Activated naive CD4-positive, alpha-beta T cell treated with anti-CD3 and anti-CD28 coated beads for 36 hours (primary cell): ENCODE measurements at regions not wholly inside any gene's neighbourhood (a gene's known extent, or its start where the extent isn't known, plus 50 kb on each side); places are given as distances from the start of the nearest gene placed in this dataset.

Experiments
- CTCF ChIA-PET: fragments of 350-600 bp; sonication (Branson Sonifier 250); formaldehyde crosslinking; loops from one replicate; lab custom pipeline; 2021; ENCODE audit warnings: antibody characterized with exemption; lab: Charles Lee
- DNase-seq: peaks from one replicate; pipeline ENCODE4 v3.0.0-alpha.2; 2020
- H3K27ac Mint-ChIP-seq: one replicate; pipeline ENCODE4 v1.8.0; 2021; ENCODE audit warnings: mild to moderate bottlenecking, mixed read lengths
- H3K27me3 Mint-ChIP-seq: one replicate; pipeline ENCODE4 v1.8.0; 2021; ENCODE audit warnings: low read depth, mixed read lengths
- H3K36me3 Mint-ChIP-seq: one replicate; pipeline ENCODE4 v1.8.0; 2021; ENCODE audit warnings: low read depth, mixed read lengths
- H3K4me1 Mint-ChIP-seq: one replicate; pipeline ENCODE4 v1.8.0; 2021; ENCODE audit warnings: low read depth, mixed read lengths
- H3K4me3 Mint-ChIP-seq: one replicate; pipeline ENCODE4 v1.8.0; 2021; ENCODE audit warnings: mild to moderate bottlenecking, moderate library complexity, mixed read lengths
- H3K9me3 Mint-ChIP-seq: one replicate; pipeline ENCODE4 v1.8.0; 2021; ENCODE audit warnings: mixed read lengths
- intact Hi-C: fragments of 100-400 bp; cut with micrococcal nuclease; formaldehyde crosslinking; loops from one replicate; pipeline ENCODE4 v1.15.1; 2023

- CTCF ChIA-PET: interaction anchor here (0.6 kb wide), 1 partner anchor 828 kb away, joined by 3 read pairs; no protein-coding TSS in a partner anchor
- intact Hi-C loops: no loop called here
- no peak overlapping the region for H3K4me3 Mint-ChIP-seq
- no peaks in the 10 kb centered on the region for H3K27me3 Mint-ChIP-seq
- no peaks in the 10 kb centered on the region for H3K4me1 Mint-ChIP-seq
- no peaks in the 10 kb centered on the region for H3K36me3 Mint-ChIP-seq
- peaks cover 4% of the 10 kb centered on the region for H3K9me3 Mint-ChIP-seq
- no peak for DNase-seq
- H3K27ac Mint-ChIP-seq: no peak overlapping the region
Measured at GRCh38 chr10:37707829-37708578, 149.4 kb downstream of the ZNF248 start.

DNA sequence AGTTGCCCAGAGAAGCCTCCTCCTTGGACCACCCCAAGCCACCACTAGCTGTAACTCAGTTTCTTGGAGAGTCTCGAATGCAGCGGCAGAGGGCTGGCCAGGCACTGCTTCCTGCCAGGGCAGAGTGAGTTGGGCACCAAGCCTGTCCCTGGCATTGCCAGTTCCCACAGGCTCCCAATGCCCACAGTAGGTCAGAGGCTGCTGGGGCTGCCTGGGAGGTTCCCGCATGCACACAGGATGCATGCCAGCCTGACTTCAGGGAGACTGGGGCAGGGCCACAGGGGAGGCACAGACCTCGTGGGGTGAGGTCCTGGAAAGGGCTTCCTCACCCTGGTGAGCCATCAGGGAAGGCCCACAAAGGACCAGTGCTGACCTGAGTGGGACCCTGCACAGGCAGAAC is 152.8 kb downstream of the ZNF248 start:
- no peak for DNase-seq
- H3K27ac Mint-ChIP-seq: no peak overlapping the region
- intact Hi-C loops: no loop called here
- CTCF ChIA-PET: no interaction called here
- peaks cover 6% of the 10 kb centered on the region for H3K9me3 Mint-ChIP-seq
- no peaks in the 10 kb centered on the region for H3K36me3 Mint-ChIP-seq
- H3K4me3 Mint-ChIP-seq: no peak overlapping the region
- no peaks in the 10 kb centered on the region for H3K4me1 Mint-ChIP-seq
- no peaks in the 10 kb centered on the region for H3K27me3 Mint-ChIP-seq

DNA sequence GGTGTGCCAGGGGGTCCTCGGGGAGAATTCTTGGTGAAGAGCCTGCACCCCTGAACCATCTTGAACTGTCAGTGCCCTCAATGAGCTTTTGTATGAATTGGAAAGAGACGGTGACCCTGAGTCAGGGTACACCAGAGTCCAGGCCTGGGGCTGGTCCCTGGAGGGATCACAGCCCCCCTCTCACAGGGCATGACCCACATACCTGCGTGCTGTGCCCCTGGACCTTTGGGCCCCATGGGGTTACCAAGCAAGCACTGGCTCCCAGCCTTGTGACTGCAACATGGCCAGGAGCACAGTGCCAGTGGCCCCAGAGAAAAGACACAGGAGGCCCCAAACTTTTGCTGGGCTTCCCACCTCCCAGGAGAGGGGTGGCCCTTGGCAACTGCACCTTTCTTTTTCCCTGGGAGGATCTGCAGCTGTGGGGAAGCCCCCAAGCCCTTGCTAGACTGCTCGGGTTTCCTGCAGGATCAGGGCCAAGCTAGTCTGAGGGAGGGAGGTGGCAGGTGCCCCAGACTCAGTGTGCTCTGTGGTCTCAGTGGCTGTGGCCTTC is 153.5 kb downstream of the ZNF248 start:
- Mint-ChIP-seq H3K36me3 (no peaks in the 10 kb centered on the region), H3K27me3 (no peaks in the 10 kb centered on the region), H3K4me1 (no peaks in the 10 kb centered on the region)

GRCh38 chr10:37703114-37703513 is 154.3 kb downstream of the ZNF248 start:
- H3K9me3 Mint-ChIP-seq: peaks cover 10% of the 10 kb centered on the region
- no peaks in the 10 kb centered on the region for H3K27me3 Mint-ChIP-seq
- no peak overlapping the region for H3K27ac Mint-ChIP-seq
- no peak overlapping the region for H3K4me3 Mint-ChIP-seq
- intact Hi-C loops: no loop called here
- no peaks in the 10 kb centered on the region for H3K4me1 Mint-ChIP-seq
- no peak for DNase-seq
- CTCF ChIA-PET: no interaction called here
- H3K36me3 Mint-ChIP-seq: no peaks in the 10 kb centered on the region

More for the DNA sequence above, 153.5 kb downstream of the ZNF248 start:
- no peak overlapping the region for H3K4me3 Mint-ChIP-seq
- CTCF ChIA-PET: no interaction called here
- no peak overlapping the region for H3K27ac Mint-ChIP-seq
- intact Hi-C loops: no loop called here
- H3K9me3 Mint-ChIP-seq: peaks cover 7% of the 10 kb centered on the region
- DNase-seq: no peak

GRCh38 chr10:37701781-37702493 is 155.5 kb downstream of the ZNF248 start:
- DNase-seq: no peak
- Mint-ChIP-seq H3K4me1 (no peaks in the 10 kb centered on the region), H3K9me3 (peaks cover 13% of the 10 kb centered on the region), H3K27ac (no peak overlapping the region), H3K27me3 (no peaks in the 10 kb centered on the region), H3K36me3 (no peaks in the 10 kb centered on the region), H3K4me3 (no peak overlapping the region)
- CTCF ChIA-PET: no interaction called here
- intact Hi-C loops: no loop called here

- intact Hi-C loops: no loop called here
- DNase-seq: no peak
- H3K4me3 Mint-ChIP-seq: no peak overlapping the region
- CTCF ChIA-PET: no interaction called here
- no peaks in the 10 kb centered on the region for H3K27me3 Mint-ChIP-seq
- no peaks in the 10 kb centered on the region for H3K36me3 Mint-ChIP-seq
- peaks cover 8% of the 10 kb centered on the region for H3K9me3 Mint-ChIP-seq
- no peaks in the 10 kb centered on the region for H3K4me1 Mint-ChIP-seq
- no peak overlapping the region for H3K27ac Mint-ChIP-seq
Measured at GRCh38 chr10:37700886-37701780, 156.3 kb downstream of the ZNF248 start.

DNA sequence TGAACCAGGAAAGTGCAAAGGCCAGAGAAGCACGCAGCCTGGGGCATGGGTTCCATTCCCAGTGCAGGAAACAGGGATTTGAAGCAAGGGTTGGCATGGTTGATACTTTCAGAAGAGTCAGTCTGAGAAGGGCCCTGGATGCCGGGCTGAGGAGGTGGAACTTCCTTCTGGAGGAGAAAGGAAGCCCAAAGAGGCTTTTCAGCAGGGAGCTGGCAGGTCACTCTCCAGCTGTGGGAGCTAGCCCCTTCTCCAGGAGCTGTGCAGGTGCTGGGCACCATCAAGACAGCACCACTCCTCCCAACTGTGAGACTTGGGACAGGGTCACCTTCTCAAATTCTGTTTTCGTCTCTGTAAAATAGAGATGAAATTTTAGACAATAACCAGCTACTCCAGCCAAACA is 169.8 kb downstream of the ZNF248 start:
- Mint-ChIP-seq H3K27me3 (no peaks in the 10 kb centered on the region), H3K36me3 (no peaks in the 10 kb centered on the region), H3K4me1 (no peaks in the 10 kb centered on the region), H3K4me3 (no peak overlapping the region), H3K27ac (no peak overlapping the region), H3K9me3 (peaks cover 15% of the 10 kb centered on the region)
- intact Hi-C loops: no loop called here
- DNase-seq: no peak
- CTCF ChIA-PET: no interaction called here

- Mint-ChIP-seq H3K36me3 (no peaks in the 10 kb centered on the region), H3K4me1 (no peaks in the 10 kb centered on the region), H3K9me3 (peaks cover 14% of the 10 kb centered on the region), H3K4me3 (no peak overlapping the region), H3K27me3 (no peaks in the 10 kb centered on the region), H3K27ac (no peak overlapping the region)
- intact Hi-C loops: no loop called here
- no peak for DNase-seq
- CTCF ChIA-PET: no interaction called here
Measured at GRCh38 chr10:37685741-37686683, 171.4 kb downstream of the ZNF248 start.

- Mint-ChIP-seq H3K4me3 (no peak overlapping the region), H3K27me3 (no peaks in the 10 kb centered on the region), H3K9me3 (peaks cover 10% of the 10 kb centered on the region), H3K4me1 (no peaks in the 10 kb centered on the region), H3K36me3 (no peaks in the 10 kb centered on the region), H3K27ac (no peak overlapping the region)
- CTCF ChIA-PET: no interaction called here
- intact Hi-C loops: no loop called here
- DNase-seq: no peak
Measured at GRCh38 chr10:37684765-37685164, 172.6 kb downstream of the ZNF248 start.

- Mint-ChIP-seq H3K27ac (no peak overlapping the region), H3K4me3 (no peak overlapping the region), H3K27me3 (no peaks in the 10 kb centered on the region), H3K4me1 (no peaks in the 10 kb centered on the region), H3K9me3 (peaks cover 4% of the 10 kb centered on the region), H3K36me3 (no peaks in the 10 kb centered on the region)
- no peak for DNase-seq
- CTCF ChIA-PET: no interaction called here
- intact Hi-C loops: no loop called here
Measured at GRCh38 chr10:37682617-37683016, 174.8 kb downstream of the ZNF248 start.

DNA sequence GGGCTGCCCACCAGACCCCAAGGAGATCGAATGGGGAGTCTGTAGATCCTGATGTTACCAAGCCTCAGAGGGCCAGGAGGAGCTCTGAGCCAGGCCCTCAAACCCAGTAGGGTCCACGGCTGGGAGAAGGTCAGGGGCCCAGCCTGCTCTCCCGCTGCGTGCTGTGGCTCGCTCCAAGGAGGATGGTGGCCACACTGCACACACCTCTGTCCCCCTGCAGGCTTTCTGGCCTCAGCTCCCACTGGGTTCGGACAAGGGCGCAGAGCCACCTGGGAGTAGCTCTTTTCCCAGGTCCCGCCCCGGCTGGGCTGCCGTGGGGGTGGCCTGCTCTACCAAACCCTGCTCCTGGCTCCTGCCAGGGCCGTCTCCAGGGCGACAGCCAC is 175.8 kb downstream of the ZNF248 start:
- Mint-ChIP-seq H3K36me3 (no peaks in the 10 kb centered on the region), H3K27me3 (no peaks in the 10 kb centered on the region), H3K4me1 (no peaks in the 10 kb centered on the region), H3K9me3 (no peaks in the 10 kb centered on the region), H3K4me3 (no peak overlapping the region), H3K27ac (no peak overlapping the region)
- intact Hi-C loops: no loop called here
- DNase-seq: no peak
- CTCF ChIA-PET: no interaction called here
